ENCODE measurements at regions not wholly inside any gene's neighbourhood (a gene's known extent, or its start where the extent isn't known, plus 50 kb on each side); places are given as distances from the start of the nearest gene placed in this dataset.

- H3K4me1 ChIP-seq (ENCODE audit: control insufficient read depth in 1 of 2, insufficient read depth in 2 of 2, low read depth in 1 of 2, low read length in 1 of 2) = no peaks in the 10 kb centered on the region
- POLR2A ChIA-PET = no interaction called here
- H3K9me2 ChIP-seq = no peaks in the 10 kb centered on the region
- H4K20me1 ChIP-seq (ENCODE audit: insufficient read depth) = no peaks in the 10 kb centered on the region
- CTCF ChIA-PET = no interaction called here
- no peak overlapping the region for H3K4me3 ChIP-seq (ENCODE audit: low read depth in 2 of 2, low read length in 1 of 2)
- WGBS (ENCODE audit: low lambda C conversion rate) = 0% methylated on average over 1 of the region's 1 CpG
- no peak overlapping the region for H2AFZ ChIP-seq (ENCODE audit: low read depth)
- H3F3A ChIP-seq (replicated peaks; ENCODE audit: insufficient read depth) = no peaks in the 10 kb centered on the region
- no peak overlapping the region for H3K9ac ChIP-seq
- H3K27ac ChIP-seq (ENCODE audit: low read depth in 2 of 2, low read length in 1 of 2) = no peak overlapping the region
- H3K9me3 ChIP-seq = no peaks in the 10 kb centered on the region
- TF ChIP-seq CHD2 (IDR thresholded peaks at IDR 0.05; ENCODE audit: low read length, partially characterized antibody) (no peak), EZH2phosphoT487 (IDR thresholded peaks at IDR 0.05; ENCODE audit: borderline replicate concordance, low read depth) (no peak), JUND (IDR thresholded peaks at IDR 0.05) (no peak), POLR2AphosphoS5 (IDR thresholded peaks at IDR 0.05; ENCODE audit: low read depth, low read length) (no peak)
- H3K27me3 ChIP-seq (ENCODE audit: insufficient read depth) = no peaks in the 10 kb centered on the region
- H3K79me2 ChIP-seq (ENCODE audit: insufficient read depth) = no peaks in the 10 kb centered on the region
- H3K36me3 ChIP-seq (replicated peaks in 1 of 2; ENCODE audit: control insufficient read depth in 1 of 2, insufficient read depth in 2 of 2, low read length in 1 of 2) = no peaks in the 10 kb centered on the region
- H3K4me2 ChIP-seq = no peak overlapping the region
- no peak for DNase-seq
Observed at GRCh38 chr7:114342431-114343179, 72.0 kb upstream of the FOXP2 start.

GRCh38 chr7:114341648-114342047 is 73.0 kb upstream of the FOXP2 start:
- ChIA-PET POLR2A (no interaction called here), CTCF (no interaction called here)
- no peaks in the 10 kb centered on the region for H3K27me3 ChIP-seq (ENCODE audit: insufficient read depth)

More at GRCh38 chr7:114341648-114342047, 73.0 kb upstream of the FOXP2 start:
- Histone ChIP-seq H3K79me2 (ENCODE audit: insufficient read depth) (no peaks in the 10 kb centered on the region), H3K4me1 (ENCODE audit: control insufficient read depth in 1 of 2, insufficient read depth in 2 of 2, low read depth in 1 of 2, low read length in 1 of 2) (no peaks in the 10 kb centered on the region), H2AFZ (ENCODE audit: low read depth) (no peak overlapping the region), H3K27ac (ENCODE audit: low read depth in 2 of 2, low read length in 1 of 2) (no peak overlapping the region), H3K9ac (no peak overlapping the region), H3K4me3 (ENCODE audit: low read depth in 2 of 2, low read length in 1 of 2) (no peak overlapping the region), H3K36me3 (replicated peaks in 1 of 2; ENCODE audit: control insufficient read depth in 1 of 2, insufficient read depth in 2 of 2, low read length in 1 of 2) (no peaks in the 10 kb centered on the region), H3K9me3 (no peaks in the 10 kb centered on the region), H3F3A (replicated peaks; ENCODE audit: insufficient read depth) (no peaks in the 10 kb centered on the region), H3K9me2 (no peaks in the 10 kb centered on the region), H3K4me2 (no peak overlapping the region), H4K20me1 (ENCODE audit: insufficient read depth) (no peaks in the 10 kb centered on the region)
- no peak for DNase-seq
- TF ChIP-seq FOXM1 (IDR thresholded peaks at IDR 0.05; ENCODE audit: low read depth) = no peak
- TF ChIP-seq RFX5 (IDR thresholded peaks at IDR 0.05; ENCODE audit: low read length) = no peak
- TF ChIP-seq MXI1 (IDR thresholded peaks at IDR 0.05; ENCODE audit: low read depth, low read length) = no peak
- TF ChIP-seq MEF2A (IDR thresholded peaks at IDR 0.05; ENCODE audit: borderline replicate concordance, low read depth) = no peak
- TF ChIP-seq JUND (IDR thresholded peaks at IDR 0.05) = no peak
- TF ChIP-seq EP300 (IDR thresholded peaks at IDR 0.05; ENCODE audit: borderline replicate concordance in 1 of 2, low read depth in 1 of 2, low read length in 1 of 2) = no peak
- TF ChIP-seq PBX3 (IDR thresholded peaks at IDR 0.05) = no peak
- TF ChIP-seq, protein P1, sequence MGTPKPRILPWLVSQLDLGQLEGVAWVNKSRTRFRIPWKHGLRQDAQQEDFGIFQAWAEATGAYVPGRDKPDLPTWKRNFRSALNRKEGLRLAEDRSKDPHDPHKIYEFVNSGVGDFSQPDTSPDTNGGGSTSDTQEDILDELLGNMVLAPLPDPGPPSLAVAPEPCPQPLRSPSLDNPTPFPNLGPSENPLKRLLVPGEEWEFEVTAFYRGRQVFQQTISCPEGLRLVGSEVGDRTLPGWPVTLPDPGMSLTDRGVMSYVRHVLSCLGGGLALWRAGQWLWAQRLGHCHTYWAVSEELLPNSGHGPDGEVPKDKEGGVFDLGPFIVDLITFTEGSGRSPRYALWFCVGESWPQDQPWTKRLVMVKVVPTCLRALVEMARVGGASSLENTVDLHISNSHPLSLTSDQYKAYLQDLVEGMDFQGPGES (IDR thresholded peaks at IDR 0.05; ENCODE audit: low read depth, low read length) = no peak
- TF ChIP-seq, protein P2, sequence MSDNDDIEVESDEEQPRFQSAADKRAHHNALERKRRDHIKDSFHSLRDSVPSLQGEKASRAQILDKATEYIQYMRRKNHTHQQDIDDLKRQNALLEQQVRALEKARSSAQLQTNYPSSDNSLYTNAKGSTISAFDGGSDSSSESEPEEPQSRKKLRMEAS (IDR thresholded peaks at IDR 0.05; ENCODE audit: low read depth) = no peak
- WGBS (ENCODE audit: low lambda C conversion rate) = 1% methylated on average over 3 of the region's 3 CpGs

All from SK-N-SH (cell line).